ENCODE measurements at regions not wholly inside any gene's neighbourhood (a gene's known extent, or its start where the extent isn't known, plus 50 kb on each side); places are given as distances from the start of the nearest gene placed in this dataset.
A peak's percentile ranks its signal among the peaks of the same experiment; 100 is the strongest.

GRCh38 chr2:77995161-77995560 lies 473.0 kb upstream of the LRRTM4 start:
- TF ChIP-seq FOXM1 (CRISPR knock-in tag; IDR thresholded peaks at IDR 0.05), result no peak
- TF ChIP-seq ZNF569 (CRISPR knock-in tag; IDR thresholded peaks at IDR 0.05; ENCODE audit: borderline replicate concordance), result no peak
- no TSS peak for BruUV-seq (replicated peaks)
- Histone ChIP-seq H3K9ac (ENCODE audit: insufficient read depth, low read depth, low read length) (no peak overlapping the region), H3K79me2 (ENCODE audit: insufficient read depth, low read length) (no peaks in the 10 kb centered on the region), H2AFZ (ENCODE audit: low read length) (no peak overlapping the region), H3K9me3 (ENCODE audit: low read length) (no peaks in the 10 kb centered on the region), H3K27me3 (ENCODE audit: control insufficient read depth in 1 of 2, insufficient read depth in 2 of 2, low read length in 2 of 2) (no peaks in the 10 kb centered on the region; a peak in 1 of 5 replicates), H3K27ac (ENCODE audit: extremely low read length, insufficient read depth, low read length) (no peak overlapping the region), H3K4me1 (ENCODE audit: insufficient read depth, low read length) (no peaks in the 10 kb centered on the region), H4K20me1 (ENCODE audit: insufficient read depth, low read length) (no peaks in the 10 kb centered on the region), H3K4me3 (replicated peaks in 1 of 3; ENCODE audit: insufficient read depth in 1 of 3, low read depth in 2 of 3, low read length in 3 of 3) (no peak overlapping the region), H3K4me2 (ENCODE audit: low read depth, low read length) (no peak overlapping the region), H3K36me3 (replicated peaks in 1 of 2; ENCODE audit: control insufficient read depth in 1 of 2, insufficient read depth in 2 of 2, low read length in 2 of 2) (no peaks in the 10 kb centered on the region)
- ChIA-PET POLR2A (no interaction called here), CTCF (ENCODE audit: low intra/inter-chr PET ratio, low total read pairs) (no interaction called here)
- FAIRE-seq, result no peak
- no peak for ATAC-seq
- intact Hi-C loops (cut with micrococcal nuclease; ENCODE audit: unreplicated experiment) (no loop called here), in situ Hi-C loops (cut with HindIII; ENCODE audit: extremely low pct_ligation_motif_present, low pct_unique_long_range_greater_than_20kb) (no loop called here)
- DNase-seq (ENCODE audit: low spot score), result no peak

DNA sequence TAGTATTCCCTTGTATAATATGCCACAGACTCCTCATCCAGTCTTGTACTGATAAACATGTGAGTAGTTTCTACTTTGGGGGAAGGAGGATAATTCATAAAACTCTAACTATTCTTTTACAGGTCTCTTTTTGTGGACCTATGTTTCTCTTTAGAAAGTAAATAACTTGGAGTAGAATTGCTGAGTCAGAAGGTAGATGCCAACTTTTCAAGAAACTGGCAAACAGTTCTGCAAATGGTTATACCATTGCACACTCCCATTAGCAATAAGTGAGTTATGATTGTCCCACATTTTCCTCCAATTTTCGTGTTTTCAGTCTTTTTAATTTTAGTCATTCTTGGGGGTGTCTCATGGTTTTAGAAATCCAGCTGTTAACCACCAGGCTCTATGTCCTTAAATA lies 477.2 kb upstream of the LRRTM4 start:
- H3K4me1 ChIP-seq (ENCODE audit: insufficient read depth, low read length), result no peaks in the 10 kb centered on the region
- CTCF ChIA-PET (ENCODE audit: low intra/inter-chr PET ratio, low total read pairs), result no interaction called here
- ATAC-seq (no peak), FAIRE-seq (no peak), DNase-seq (ENCODE audit: low spot score) (no peak)
- WGBS (ENCODE audit: low lambda C conversion rate), result 80% methylated on average over 1 of the region's 1 CpG
- no peak overlapping the region for H3K4me3 ChIP-seq (replicated peaks in 1 of 3; ENCODE audit: insufficient read depth in 1 of 3, low read depth in 2 of 3, low read length in 3 of 3)
- H3K36me3 ChIP-seq (replicated peaks in 1 of 2; ENCODE audit: control insufficient read depth in 1 of 2, insufficient read depth in 2 of 2, low read length in 2 of 2), result no peaks in the 10 kb centered on the region
- in situ Hi-C loops (cut with HindIII; ENCODE audit: extremely low pct_ligation_motif_present, low pct_unique_long_range_greater_than_20kb), result no loop called here
- H3K9me3 ChIP-seq (ENCODE audit: low read length), result no peaks in the 10 kb centered on the region
- no peaks in the 10 kb centered on the region for H3K79me2 ChIP-seq (ENCODE audit: insufficient read depth, low read length)
- H4K20me1 ChIP-seq (ENCODE audit: insufficient read depth, low read length), result no peaks in the 10 kb centered on the region
- no peak overlapping the region for H2AFZ ChIP-seq (ENCODE audit: low read length)
- no peaks in the 10 kb centered on the region for H3K27me3 ChIP-seq (ENCODE audit: control insufficient read depth in 1 of 2, insufficient read depth in 2 of 2, low read length in 2 of 2)
- TF ChIP-seq MAFF (IDR thresholded peaks at IDR 0.05; ENCODE audit: low read depth, low read length) (peak; percentile 72), SP2 (CRISPR knock-in tag; IDR thresholded peaks at IDR 0.05) (no peak), ZNF660 (CRISPR knock-in tag; IDR thresholded peaks at IDR 0.05; ENCODE audit: borderline replicate concordance, low read depth) (no peak), ZNF780A (CRISPR knock-in tag; IDR thresholded peaks at IDR 0.05) (no peak), MAFK (conservative IDR thresholded peaks at IDR 0.05 in 1 of 2, IDR thresholded peaks at IDR 0.05 in 1 of 2; ENCODE audit: low read length in 2 of 2) (peak; percentile 70 to 87), THAP8 (CRISPR knock-in tag; IDR thresholded peaks at IDR 0.05; ENCODE audit: borderline replicate concordance) (no peak)
- intact Hi-C loops (cut with micrococcal nuclease; ENCODE audit: unreplicated experiment), result no loop called here
- no TSS peak for BruUV-seq (replicated peaks)
- POLR2A ChIA-PET, result no interaction called here
- no peak overlapping the region for H3K9ac ChIP-seq (ENCODE audit: insufficient read depth, low read depth, low read length)
- no peak overlapping the region for H3K27ac ChIP-seq (ENCODE audit: extremely low read length, insufficient read depth, low read length)
- no peak overlapping the region for H3K4me2 ChIP-seq (ENCODE audit: low read depth, low read length)

Measured in HepG2 (cell line).